Activated CD4-positive, CD25-positive, alpha-beta regulatory T cell treated with anti-CD3 and anti-CD28 coated beads, Interleukin-2, amount 50 U/mL, for 24 hours (primary cell): ENCODE measurements at regions not wholly inside any gene's neighbourhood (a gene's known extent, or its start where the extent isn't known, plus 50 kb on each side); places are given as distances from the start of the nearest gene placed in this dataset.

Experiments
- ATAC-seq, 2 donors: fragments of 150-1000 bp; cut with Tn5 transposase; one replicate each; pipeline ENCODE4 v1.10.0; 2021; ENCODE audit warnings: mild to moderate bottlenecking in 1 of 2, moderate library complexity in 1 of 2

DNA sequence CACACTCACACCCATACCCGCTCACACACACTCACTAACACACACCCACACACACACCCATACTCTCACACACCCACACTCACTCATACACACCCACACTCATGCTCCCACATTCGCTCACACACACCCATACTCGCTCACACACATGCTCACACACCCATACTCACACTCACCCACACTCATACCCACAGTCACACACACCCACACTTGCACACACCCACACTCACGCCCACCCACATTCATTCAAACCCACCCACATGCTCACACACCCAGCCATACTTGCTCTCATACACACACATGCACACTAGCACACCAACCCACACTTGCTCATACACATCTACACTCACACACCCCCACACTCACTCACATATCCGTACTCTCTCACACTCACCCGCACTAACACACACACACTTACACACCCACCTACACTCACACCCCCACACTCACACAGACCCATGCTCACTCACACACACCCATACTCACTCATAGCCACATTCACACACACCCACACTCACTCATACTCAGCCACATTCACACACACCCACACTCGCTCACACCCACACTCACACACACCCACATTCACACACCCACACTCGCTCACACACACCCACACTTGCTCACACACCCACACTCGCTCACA lies 322.4 kb upstream of the N4BP1 start:
- no peak for ATAC-seq

DNA sequence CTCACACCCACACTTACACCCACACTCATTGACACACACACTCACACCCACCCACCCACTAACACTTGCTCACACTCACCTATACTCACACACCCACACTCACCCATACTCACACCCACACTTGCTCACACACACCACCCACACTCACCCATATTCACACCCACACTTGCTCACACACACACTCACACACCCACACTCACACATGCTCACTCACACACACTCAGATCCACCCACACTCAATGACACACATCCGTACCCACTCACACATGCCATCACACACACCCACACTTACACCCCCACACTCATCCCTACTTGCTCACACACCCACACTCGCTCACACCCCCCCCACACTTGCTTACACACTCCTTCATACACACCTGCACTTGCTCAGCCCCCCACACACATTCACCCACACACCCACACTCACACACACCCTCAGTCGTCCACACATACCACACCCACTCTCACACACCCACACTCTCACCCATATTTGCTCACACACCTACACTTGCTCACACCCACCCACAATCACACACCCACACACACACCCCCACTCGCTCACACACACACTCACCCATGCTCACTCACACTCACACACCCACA lies 321.1 kb upstream of the N4BP1 start:
- ATAC-seq = no peak

DNA sequence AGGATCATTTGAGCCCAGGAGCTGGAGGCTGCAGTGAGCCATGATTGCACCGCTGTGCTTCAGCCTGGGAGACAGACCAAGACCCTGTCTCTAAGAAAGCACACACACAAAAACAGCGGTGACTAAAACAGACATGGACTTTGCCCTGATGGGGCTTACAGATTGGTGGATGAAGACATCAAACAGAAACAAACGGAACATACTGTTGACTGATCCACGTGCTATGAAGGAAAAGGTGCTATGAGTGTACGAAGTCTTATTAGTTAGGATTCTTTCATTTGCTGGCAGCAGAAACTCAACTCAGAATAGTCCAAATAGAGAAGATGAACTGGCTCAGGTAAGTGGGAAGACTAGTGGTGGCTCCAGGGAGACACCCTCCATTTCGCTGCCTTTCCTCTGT lies 309.8 kb upstream of the N4BP1 start:
- no peak for ATAC-seq

DNA sequence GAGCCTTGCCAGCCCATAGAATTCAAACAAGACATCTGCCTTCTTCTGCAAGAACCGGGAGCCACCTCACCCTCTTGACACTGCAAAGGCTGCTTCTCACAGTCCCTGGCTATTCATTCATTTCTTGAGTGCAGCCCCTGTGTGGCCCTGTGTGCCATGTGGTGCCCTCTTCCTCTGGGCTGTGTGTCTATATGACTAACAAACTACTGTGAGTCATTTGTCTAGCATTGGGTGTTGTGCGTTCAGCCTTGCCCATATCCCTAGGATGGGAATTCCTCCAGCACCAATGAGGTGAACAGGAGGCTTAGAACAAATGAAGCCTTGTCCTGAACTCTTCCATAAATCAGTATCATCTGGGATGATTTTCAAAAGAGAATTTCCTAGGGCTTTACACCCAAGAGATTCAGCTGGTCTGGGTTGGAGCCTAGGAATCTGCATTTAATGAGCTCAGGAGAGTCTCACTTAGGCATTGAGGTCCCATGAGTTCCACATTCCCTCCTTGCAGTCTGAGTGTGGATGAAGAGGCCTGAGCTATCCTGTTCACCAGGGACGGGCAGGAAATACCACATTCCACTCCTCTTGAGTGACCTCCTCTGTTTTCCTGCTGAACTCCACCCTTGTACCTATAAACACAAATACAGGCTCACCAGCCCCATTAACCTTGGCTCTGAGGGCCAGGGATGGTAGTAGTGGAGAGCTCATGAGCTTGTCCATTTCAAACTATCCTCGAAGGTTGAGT lies 308.7 kb upstream of the N4BP1 start:
- no peak for ATAC-seq

DNA sequence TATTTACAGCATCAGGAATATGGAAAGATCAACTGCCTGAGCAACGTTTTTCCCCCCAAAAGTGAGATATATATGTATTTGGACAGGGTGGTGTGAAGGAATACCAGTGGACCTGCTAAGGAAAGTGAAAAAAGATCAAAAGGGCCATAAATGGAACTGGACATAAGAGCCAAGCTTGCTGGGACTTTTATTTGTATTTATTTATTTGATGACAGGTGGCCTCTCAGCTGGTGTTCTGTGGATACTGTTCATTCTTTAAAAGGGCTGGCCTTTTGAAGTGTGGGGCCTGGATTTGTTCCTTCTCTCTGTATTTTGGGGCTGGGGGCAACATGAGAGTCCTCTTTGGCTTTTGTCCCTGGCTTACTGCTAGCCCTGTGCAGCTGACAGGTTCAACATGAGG lies 306.6 kb upstream of the N4BP1 start:
- ATAC-seq = no peak

- ATAC-seq = no peak
Measured at GRCh38 chr16:48914070-48914469, 304.1 kb upstream of the N4BP1 start.

DNA sequence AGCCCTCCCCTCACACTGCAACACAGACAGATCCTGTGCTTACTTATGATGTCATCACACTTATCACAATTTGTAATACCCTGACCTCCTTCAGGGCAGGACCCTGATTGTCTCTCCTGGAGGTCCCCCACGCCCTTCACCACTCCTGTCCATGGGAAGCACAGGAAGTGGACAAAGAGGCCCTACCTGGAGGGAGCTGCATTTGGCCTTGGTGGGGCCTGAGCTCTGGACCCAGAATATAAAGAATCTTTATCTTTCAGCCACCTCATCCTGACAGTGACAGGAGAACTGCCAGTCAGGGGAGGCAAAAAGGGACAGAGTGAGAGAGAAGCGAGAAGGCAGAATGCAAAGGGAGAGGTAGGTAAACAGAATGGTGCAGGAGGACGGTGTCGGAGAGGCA lies 303.4 kb upstream of the N4BP1 start:
- no peak for ATAC-seq

DNA sequence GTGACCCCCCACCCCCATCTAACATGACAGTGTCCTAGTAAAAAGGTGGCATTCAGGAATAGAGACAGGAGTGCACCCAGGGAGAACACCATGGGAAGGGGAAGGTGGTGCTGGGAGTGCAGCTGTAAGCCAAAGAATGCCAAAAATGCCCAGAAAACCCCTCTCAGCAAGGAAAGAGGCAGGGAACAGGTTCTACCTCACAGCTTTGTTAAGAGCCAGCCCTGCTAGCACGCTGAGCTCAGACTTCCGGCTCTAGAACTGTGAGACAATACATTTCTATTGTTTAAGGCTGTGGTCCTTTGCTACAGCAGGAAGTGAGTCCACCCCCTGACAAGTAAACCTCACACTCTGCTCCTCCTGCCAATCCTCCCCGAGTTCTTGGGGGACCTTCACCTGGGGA lies 302.4 kb upstream of the N4BP1 start:
- no peak for ATAC-seq

- ATAC-seq = no peak
Measured at GRCh38 chr16:48911700-48912099, 301.7 kb upstream of the N4BP1 start.

GRCh38 chr16:48910214-48910613 lies 300.2 kb upstream of the N4BP1 start:
- no peak for ATAC-seq

GRCh38 chr16:48909231-48909630 lies 299.3 kb upstream of the N4BP1 start:
- no peak for ATAC-seq

DNA sequence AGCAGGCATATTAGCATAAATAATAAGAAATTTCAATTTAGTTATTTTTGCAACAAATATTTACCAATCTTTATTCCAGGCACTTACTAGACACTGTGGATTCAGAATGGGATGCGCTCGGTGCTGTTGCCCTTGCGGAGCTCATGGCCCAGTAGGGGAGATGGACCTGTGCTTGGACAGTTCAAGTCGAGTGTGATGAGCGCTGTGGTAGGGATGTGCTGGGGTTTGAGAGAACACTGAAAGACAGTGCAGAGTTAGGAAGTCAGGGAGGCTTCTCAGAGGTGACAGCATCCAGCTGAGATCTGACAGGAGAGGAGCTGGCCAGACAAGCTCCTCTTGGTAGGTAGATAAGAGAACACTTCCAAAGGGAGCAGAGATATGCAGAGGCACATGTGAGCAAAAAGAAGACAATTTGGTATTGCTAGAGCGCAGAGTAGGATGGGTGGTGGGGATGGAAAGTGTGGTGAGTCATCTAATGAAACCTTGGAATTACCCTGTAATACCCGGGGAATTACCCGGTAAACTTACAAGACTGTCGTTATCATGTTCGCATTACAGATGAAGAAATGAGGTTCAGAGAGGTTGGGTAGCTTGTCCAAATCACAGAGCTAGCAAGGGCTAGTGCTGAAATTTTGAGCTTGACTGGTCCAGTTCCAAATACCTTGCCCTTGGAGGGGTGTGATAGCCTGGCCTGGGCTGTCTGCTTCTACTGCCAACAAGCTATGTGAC lies 298.1 kb upstream of the N4BP1 start:
- no peak for ATAC-seq

DNA sequence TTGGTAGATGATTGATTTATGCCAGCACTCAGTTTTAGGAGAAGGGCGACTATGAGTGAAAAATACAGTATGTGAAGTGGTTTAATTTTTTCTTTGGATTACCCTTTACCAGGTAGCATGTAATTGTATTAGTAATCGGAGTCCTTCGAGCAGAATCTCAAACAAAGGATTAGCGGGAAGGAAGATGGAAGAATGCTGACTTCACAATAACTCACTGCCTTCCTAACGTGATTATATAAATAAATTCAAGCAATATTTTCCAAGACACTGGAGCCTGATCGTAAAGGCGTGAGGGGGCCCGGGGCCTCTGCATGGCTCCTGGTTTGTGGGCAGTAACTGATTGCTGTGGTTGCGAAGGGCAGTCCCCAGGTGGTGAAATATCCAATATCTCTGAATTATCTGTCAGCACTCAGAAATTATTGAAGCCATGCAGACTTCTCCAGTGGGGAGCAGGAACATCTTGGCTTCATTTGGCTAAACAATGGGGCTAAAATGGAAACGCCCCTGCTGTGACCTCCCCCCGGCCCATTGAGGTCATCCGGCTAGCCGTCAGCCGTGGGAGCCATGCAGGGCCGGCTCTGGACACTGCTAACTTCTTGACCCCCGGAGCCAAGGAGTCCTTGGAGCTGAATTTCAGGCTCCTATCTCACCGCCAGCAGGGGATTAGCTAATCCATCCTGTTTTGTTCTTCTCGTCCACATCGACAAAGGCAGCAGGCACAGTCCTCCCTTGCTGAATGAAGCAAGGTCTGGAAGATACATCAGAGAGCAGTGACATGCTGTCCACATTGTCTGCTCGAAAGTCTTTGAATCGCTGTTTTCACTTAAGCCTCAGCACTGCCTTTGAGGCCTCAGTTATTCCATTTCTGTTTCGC lies 295.9 kb upstream of the N4BP1 start:
- no peak for ATAC-seq

- no peak for ATAC-seq
Measured at GRCh38 chr16:48904333-48904732, 294.4 kb upstream of the N4BP1 start.

DNA sequence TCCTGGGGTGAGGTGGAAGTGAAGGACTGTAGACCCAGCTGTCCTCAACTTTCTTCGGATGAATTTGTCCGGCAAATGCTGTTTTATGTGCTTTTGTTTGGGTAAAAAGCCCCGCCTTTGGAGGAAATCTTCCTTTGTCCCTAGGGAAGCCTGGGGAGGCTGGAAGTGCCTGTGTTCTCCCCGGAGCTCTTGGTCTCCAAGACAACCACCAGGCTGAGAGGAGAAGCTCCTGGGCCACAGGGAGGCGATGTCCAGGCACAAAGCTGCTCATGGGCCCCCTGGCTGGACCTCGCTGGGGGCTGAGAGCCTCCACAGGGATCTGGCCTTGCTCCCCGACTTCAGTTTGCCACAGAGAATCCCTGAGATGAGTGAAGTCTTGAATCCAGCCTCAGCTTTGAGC lies 293.1 kb upstream of the N4BP1 start:
- ATAC-seq = no peak

- no peak for ATAC-seq
Measured at GRCh38 chr16:48901712-48902374, 291.9 kb upstream of the N4BP1 start.

GRCh38 chr16:48899500-48899899 lies 289.5 kb upstream of the N4BP1 start:
- no peak for ATAC-seq

- no peak for ATAC-seq
Measured at GRCh38 chr16:48897698-48898205, 287.8 kb upstream of the N4BP1 start.

GRCh38 chr16:48895142-48895541 lies 285.2 kb upstream of the N4BP1 start:
- no peak for ATAC-seq

DNA sequence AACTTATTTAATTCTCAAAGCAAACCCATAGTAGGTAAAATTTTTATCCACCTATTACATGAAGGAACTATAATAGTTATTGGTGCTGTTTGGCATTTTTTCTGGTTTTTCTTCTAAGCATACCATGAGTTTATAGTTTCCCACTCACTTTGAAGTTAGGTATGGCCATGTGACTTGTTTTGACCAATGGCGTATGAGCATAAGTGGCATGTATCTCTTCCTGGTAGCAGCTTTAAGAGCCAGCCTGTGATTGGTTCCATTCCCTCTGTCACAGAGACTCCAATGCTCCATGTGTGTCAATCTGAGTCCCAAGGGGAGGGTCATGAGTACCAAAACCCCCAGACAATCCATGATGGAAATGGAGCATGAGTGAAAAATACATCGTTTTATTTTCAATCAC lies 282.9 kb upstream of the N4BP1 start:
- ATAC-seq = no peak

GRCh38 chr16:48887646-48888210 lies 277.7 kb upstream of the N4BP1 start:
- no peak for ATAC-seq
